KMS-11 (cell line): ENCODE measurements at regions not wholly inside any gene's neighbourhood (a gene's known extent, or its start where the extent isn't known, plus 50 kb on each side); places are given as distances from the start of the nearest gene placed in this dataset.

Experiments
- H2AFZ ChIP-seq: fragments of 200-600 bp; sonication (generic); 2 replicates; pipeline ENCODE4 v1.6.1; 2016; ENCODE audit warnings: antibody characterized with exemption, mixed run types, low read depth
- H3K27ac ChIP-seq: fragments of 200-600 bp; sonication (generic); 2 replicates; pipeline ENCODE4 v1.6.1; 2016; ENCODE audit warnings: mild to moderate bottlenecking, mixed run types
- H3K27me3 ChIP-seq: fragments of 200-600 bp; sonication (generic); 2 replicates; pipeline ENCODE4 v1.6.1; 2017; ENCODE audit warnings: mild to moderate bottlenecking, low read depth, mixed run types, moderate library complexity; ENCODE audit not compliant: insufficient read depth
- H3K36me3 ChIP-seq: fragments of 200-600 bp; sonication (generic); 2 replicates; pipeline ENCODE4 v1.6.1; 2017; ENCODE audit warnings: mild to moderate bottlenecking, mixed run types; ENCODE audit not compliant: insufficient read depth
- H3K4me1 ChIP-seq: fragments of 200-600 bp; sonication (generic); 2 replicates; pipeline ENCODE4 v1.6.1; 2016; ENCODE audit warnings: mild to moderate bottlenecking, low read depth, mixed run types; ENCODE audit not compliant: poor library complexity, severe bottlenecking
- H3K4me2 ChIP-seq: fragments of 200-600 bp; sonication (generic); 2 replicates; pipeline ENCODE4 v1.7.0; 2016; ENCODE audit warnings: mild to moderate bottlenecking, mixed run types
- H3K4me3 ChIP-seq: fragments of 200-600 bp; sonication (generic); IDR thresholded peaks from 2 replicates; pipeline ENCODE4 v1.6.1; 2017; ENCODE audit warnings: low read depth, low read length, mixed read lengths; ENCODE audit not compliant: insufficient read depth
- H3K79me2 ChIP-seq: fragments of 200-600 bp; sonication (generic); 2 replicates; pipeline ENCODE4 v1.6.1; 2016; ENCODE audit warnings: low read depth, mixed run types; ENCODE audit not compliant: insufficient read depth
- H3K9ac ChIP-seq: fragments of 200-600 bp; sonication (generic); 2 replicates; pipeline ENCODE4 v1.6.1; 2016; ENCODE audit warnings: mild to moderate bottlenecking, mixed run types
- H4K20me1 ChIP-seq: fragments of 200-600 bp; sonication (generic); 2 replicates; pipeline ENCODE4 v1.6.1; 2016; ENCODE audit warnings: mild to moderate bottlenecking, mixed run types; ENCODE audit not compliant: insufficient read depth
- CTCF ChIP-seq: fragments of 200-600 bp; sonication (generic); conservative IDR thresholded peaks from 2 replicates; pipeline ENCODE4 v1.6.1; 2017; ENCODE audit warnings: low read depth, mild to moderate bottlenecking, antibody characterized with exemption, low read length, moderate library complexity, mixed read lengths

- Histone ChIP-seq H4K20me1 (no peaks in the 10 kb centered on the region), H3K4me1 (no peaks in the 10 kb centered on the region), H3K4me2 (no peak overlapping the region), H3K36me3 (no peaks in the 10 kb centered on the region), H3K27me3 (no peaks in the 10 kb centered on the region), H3K4me3 (no peak overlapping the region), H3K9ac (no peak overlapping the region), H3K79me2 (no peaks in the 10 kb centered on the region), H3K27ac (no peak overlapping the region), H2AFZ (no peak overlapping the region)
- TF ChIP-seq CTCF = no peak
Observed at GRCh38 chr6:2384528-2384927, 139.1 kb upstream of the GMDS start.

GRCh38 chr6:2381872-2382661 lies 136.7 kb upstream of the GMDS start:
- Histone ChIP-seq H4K20me1 (no peaks in the 10 kb centered on the region), H3K9ac (no peak overlapping the region), H3K27ac (no peak overlapping the region), H3K36me3 (no peaks in the 10 kb centered on the region), H3K4me2 (no peak overlapping the region), H3K27me3 (no peaks in the 10 kb centered on the region), H3K4me3 (no peak overlapping the region), H2AFZ (no peak overlapping the region), H3K4me1 (no peaks in the 10 kb centered on the region), H3K79me2 (no peaks in the 10 kb centered on the region)
- TF ChIP-seq CTCF = no peak

GRCh38 chr6:2378891-2379652 lies 133.7 kb upstream of the GMDS start:
- no peaks in the 10 kb centered on the region for H4K20me1 ChIP-seq
- no peaks in the 10 kb centered on the region for H3K79me2 ChIP-seq
- no peak overlapping the region for H3K4me2 ChIP-seq
- no peaks in the 10 kb centered on the region for H3K4me1 ChIP-seq
- no peaks in the 10 kb centered on the region for H3K36me3 ChIP-seq
- no peak overlapping the region for H3K9ac ChIP-seq
- no peak overlapping the region for H3K4me3 ChIP-seq
- H2AFZ ChIP-seq = no peak overlapping the region
- no peak overlapping the region for H3K27ac ChIP-seq
- TF ChIP-seq CTCF = no peak
- no peaks in the 10 kb centered on the region for H3K27me3 ChIP-seq

GRCh38 chr6:2378046-2378657 lies 132.7 kb upstream of the GMDS start:
- Histone ChIP-seq H2AFZ (no peak overlapping the region), H3K9ac (no peak overlapping the region), H3K79me2 (no peaks in the 10 kb centered on the region), H4K20me1 (no peaks in the 10 kb centered on the region), H3K4me2 (no peak overlapping the region), H3K4me1 (no peaks in the 10 kb centered on the region), H3K36me3 (no peaks in the 10 kb centered on the region), H3K27me3 (no peaks in the 10 kb centered on the region), H3K27ac (no peak overlapping the region), H3K4me3 (no peak overlapping the region)
- no peak for TF ChIP-seq CTCF
